H1 (cell line): ENCODE measurements at regions not wholly inside any gene's neighbourhood (a gene's known extent, or its start where the extent isn't known, plus 50 kb on each side); places are given as distances from the start of the nearest gene placed in this dataset.

Experiments used
- CTCF ChIA-PET: fragments of 300-600 bp; sonication (Branson Sonifier 250); formaldehyde crosslinking; loops from one replicate; lab custom pipeline; 2021; ENCODE audit not compliant: partially characterized antibody; lab: Charles Lee
- POLR2A ChIA-PET: fragments of 300-600 bp; sonication (Branson Sonifier 250); formaldehyde crosslinking; loops from one replicate; lab custom pipeline; 2021; ENCODE audit warnings: inconsistent platforms; ENCODE audit not compliant: partially characterized antibody; lab: Charles Lee
- DNase-seq, 2 experiments: peaks; one replicate each; pipeline versions ENCODE4 v3.0.0 to v3.0.0-alpha.2; 2010 to 2022; ENCODE audit warnings: low spot score in 2 of 2, low read depth in 1 of 2, mixed read lengths in 1 of 2
- FAIRE-seq: peaks from 2 replicates; lab custom pipeline; 2011; peaks lifted over from hg19 to GRCh38; lab: Jason Lieb, UNC
- H2AFZ ChIP-seq: 2 replicates; pipeline ENCODE4 v1.8.1; 2012; ENCODE audit warnings: low read length, inconsistent platforms
- H2AK5ac ChIP-seq: 2 replicates; pipeline ENCODE4 v1.6.1; 2013; ENCODE audit warnings: low read depth, low read length
- H2BK120ac ChIP-seq: replicated peaks from 2 replicates; pipeline ENCODE3; 2013; ENCODE audit warnings: low read depth, low read length, inconsistent platforms
- H2BK12ac ChIP-seq: 2 replicates; pipeline ENCODE4 v1.6.1; 2013; ENCODE audit warnings: low read depth, low read length
- H2BK15ac ChIP-seq: 2 replicates; pipeline ENCODE4 v1.6.1; 2013; ENCODE audit warnings: low read length
- H2BK20ac ChIP-seq: 2 replicates; pipeline ENCODE4 v1.6.1; 2013; ENCODE audit warnings: low read length
- H2BK5ac ChIP-seq: 2 replicates; pipeline ENCODE4 v1.6.1; 2013; ENCODE audit warnings: low read depth, low read length
- H3K14ac ChIP-seq: 2 replicates; pipeline ENCODE4 v1.6.1; 2013; ENCODE audit warnings: inconsistent platforms; ENCODE audit not compliant: insufficient read length
- H3K18ac ChIP-seq: 2 replicates; pipeline ENCODE4 v1.6.1; 2013; ENCODE audit warnings: low read length; ENCODE audit errors: extremely low read depth
- H3K23ac ChIP-seq: 2 replicates; pipeline ENCODE4 v1.6.1; 2013; ENCODE audit warnings: inconsistent platforms; ENCODE audit not compliant: insufficient read length
- H3K23me2 ChIP-seq: 2 replicates; pipeline ENCODE4 v1.6.1; 2013; ENCODE audit warnings: low read depth, low read length
- H3K27ac ChIP-seq: 2 replicates; pipeline ENCODE4 v1.6.1; 2011; ENCODE audit warnings: low read depth, low read length, inconsistent platforms
- H3K27me3 ChIP-seq, 4 experiments: replicated peaks in 1 of 4; 1 replicate in 1 of 4; 2 replicates in 3 of 4; pipeline versions ENCODE4 v1.6.1 to v1.8.1; 2011 to 2013; ENCODE audit warnings: low read length in 3 of 4, mild to moderate bottlenecking in 3 of 4, inconsistent platforms in 2 of 4, mixed read lengths in 2 of 4, moderate library complexity in 1 of 4; ENCODE audit not compliant: control insufficient read depth in 3 of 4, insufficient read depth in 3 of 4; ENCODE audit errors: extremely low read depth in 1 of 4
- H3K36me3 ChIP-seq, 4 experiments: 2 replicates each; pipeline versions ENCODE4 v1.6.1 to v1.8.1; 2011 to 2013; ENCODE audit warnings: mild to moderate bottlenecking in 4 of 4, low read length in 3 of 4, moderate library complexity in 2 of 4, control low read depth in 1 of 4, inconsistent platforms in 1 of 4; ENCODE audit not compliant: insufficient read depth in 4 of 4, control insufficient read depth in 2 of 4
- H3K4ac ChIP-seq: replicated peaks from 2 replicates; pipeline ENCODE3; 2013; ENCODE audit warnings: low read length, low read depth, mixed read lengths, inconsistent platforms; ENCODE audit not compliant: insufficient read length
- H3K4me1 ChIP-seq, 4 experiments: replicated peaks in 1 of 4; 1 replicate in 1 of 4; 2 replicates in 3 of 4; pipeline versions ENCODE4 v1.6.1 to v1.8.1; 2011 to 2013; ENCODE audit warnings: low read length in 3 of 4, inconsistent platforms in 2 of 4, mixed read lengths in 1 of 4; ENCODE audit not compliant: insufficient read depth in 4 of 4, control insufficient read depth in 3 of 4
- H3K4me2 ChIP-seq, 2 experiments: 2 replicates each; pipeline versions ENCODE4 v1.6.1 to v1.8.1; 2011 to 2013; ENCODE audit warnings: low read depth in 2 of 2, low read length in 2 of 2, control low read depth in 1 of 2, inconsistent platforms in 1 of 2, mild to moderate bottlenecking in 1 of 2; ENCODE audit not compliant: insufficient read depth in 1 of 2
- H3K4me3 ChIP-seq, 4 experiments: fragments of 200-600, 300-600 bp in 1 of 4; sonication (generic), shearing (Covaris generic), sonication (Bioruptor Twin) in 1 of 4; 2 replicates each; pipeline versions ENCODE4 v1.5.1 to v1.8.1; 2011 to 2016; ENCODE audit warnings: low read length in 4 of 4, low read depth in 3 of 4, control low read depth in 2 of 4, inconsistent platforms in 2 of 4, mild to moderate bottlenecking in 2 of 4, mixed read lengths in 1 of 4, moderate library complexity in 1 of 4; ENCODE audit not compliant: insufficient read depth in 2 of 4; ENCODE audit errors: extremely low read depth in 1 of 4
- H3K56ac ChIP-seq: replicated peaks from 2 replicates; pipeline ENCODE3; 2013; ENCODE audit warnings: low read depth, mild to moderate bottlenecking, mixed read lengths, low read length, inconsistent platforms; ENCODE audit not compliant: insufficient read length
- H3K79me1 ChIP-seq: 2 replicates; pipeline ENCODE4 v1.6.1; 2013; ENCODE audit warnings: low read depth, low read length, control low read depth
- H3K79me2 ChIP-seq, 2 experiments: 2 replicates each; pipeline versions ENCODE4 v1.6.1 to v1.8.1; 2012 to 2013; ENCODE audit warnings: low read length in 2 of 2, mild to moderate bottlenecking in 2 of 2, inconsistent platforms in 1 of 2; ENCODE audit not compliant: insufficient read depth in 2 of 2, control insufficient read depth in 1 of 2
- H3K9ac ChIP-seq, 4 experiments: replicated peaks in 1 of 4; 1 replicate in 1 of 4; 2 replicates in 3 of 4; pipeline versions ENCODE4 v1.6.1 to v1.8.1; 2011 to 2013; ENCODE audit warnings: low read depth in 3 of 4, low read length in 3 of 4, control low read depth in 2 of 4, mild to moderate bottlenecking in 2 of 4, moderate library complexity in 2 of 4, inconsistent platforms in 1 of 4; ENCODE audit errors: extremely low read depth in 1 of 4
- H3K9me3 ChIP-seq, 2 experiments: 2 replicates each; pipeline versions ENCODE4 v1.6.1 to v1.8.1; 2012 to 2013; ENCODE audit warnings: mild to moderate bottlenecking in 2 of 2, moderate library complexity in 2 of 2, control low read depth in 1 of 2, inconsistent platforms in 1 of 2, low read depth in 1 of 2, low read length in 1 of 2, mixed read lengths in 1 of 2; ENCODE audit not compliant: insufficient read depth in 2 of 2
- H4K20me1 ChIP-seq, 2 experiments: replicated peaks in 1 of 2; 2 replicates each; pipeline versions ENCODE3 to v1.8.1; 2011 to 2013; ENCODE audit warnings: inconsistent platforms in 2 of 2, low read length in 2 of 2, mild to moderate bottlenecking in 1 of 2; ENCODE audit not compliant: insufficient read depth in 2 of 2, control insufficient read depth in 1 of 2
- H4K5ac ChIP-seq: 2 replicates; pipeline ENCODE4 v1.6.1; 2013; ENCODE audit warnings: low read length, low read depth, mixed read lengths, inconsistent platforms; ENCODE audit not compliant: insufficient read length
- H4K8ac ChIP-seq: 2 replicates; pipeline ENCODE4 v1.8.0; 2013; ENCODE audit warnings: mild to moderate bottlenecking, moderate library complexity, low read length, inconsistent platforms; ENCODE audit not compliant: insufficient read depth; ENCODE audit errors: extremely low read depth
- H4K91ac ChIP-seq: replicated peaks from 2 replicates; pipeline ENCODE3; 2013; ENCODE audit warnings: low read length, mixed read lengths, inconsistent platforms; ENCODE audit not compliant: insufficient read length
- ATF2 ChIP-seq: IDR thresholded peaks from 2 replicates; pipeline ENCODE4 v1.6.1; 2012; ENCODE audit warnings: low read length, inconsistent platforms
- EGR1 ChIP-seq: IDR thresholded peaks from 2 replicates; pipeline ENCODE4 v1.6.1; 2011; ENCODE audit warnings: low read depth, low read length, borderline replicate concordance
- HDAC2 ChIP-seq, 2 experiments: fragments of 300-600 bp in 1 of 2; sonication (generic) in 1 of 2; IDR thresholded peaks; 2 replicates each; pipeline ENCODE4 v1.6.1; 2011 to 2012; ENCODE audit warnings: low read depth in 2 of 2, low read length in 2 of 2, mild to moderate bottlenecking in 2 of 2, moderate library complexity in 2 of 2, borderline replicate concordance in 1 of 2, inconsistent platforms in 1 of 2
- KDM4A ChIP-seq: IDR thresholded peaks from one replicate; pipeline ENCODE4 v1.7.1; 2012; ENCODE audit warnings: low read depth, mild to moderate bottlenecking, moderate library complexity, low read length, inconsistent platforms; ENCODE audit not compliant: severe bottlenecking
- KDM5A ChIP-seq: fragments of 200-600 bp; IDR thresholded peaks from 2 replicates; pipeline ENCODE4 v1.7.1; 2012; ENCODE audit warnings: mild to moderate bottlenecking, low read length, inconsistent platforms, mixed read lengths
- RFX5 ChIP-seq: IDR thresholded peaks from 2 replicates; pipeline ENCODE4 v1.6.1; 2011; ENCODE audit warnings: low read depth, low read length, improper control_type of control experiment, borderline replicate concordance
- RXRA ChIP-seq: IDR thresholded peaks from 2 replicates; pipeline ENCODE4 v1.6.1; 2011; ENCODE audit warnings: low read depth, mild to moderate bottlenecking, low read length, moderate library complexity; ENCODE audit not compliant: insufficient read depth
- SIX5 ChIP-seq: IDR thresholded peaks from 2 replicates; pipeline ENCODE4 v1.6.1; 2011; ENCODE audit warnings: mild to moderate bottlenecking, low read depth, low read length
- SP2 ChIP-seq: IDR thresholded peaks from 2 replicates; pipeline ENCODE4 v1.6.1; 2012; ENCODE audit warnings: mild to moderate bottlenecking, low read length, inconsistent platforms
- SP4 ChIP-seq: IDR thresholded peaks from 2 replicates; pipeline ENCODE4 v1.6.1; 2012; ENCODE audit warnings: low read length, inconsistent platforms
- SRF ChIP-seq: IDR thresholded peaks from 2 replicates; pipeline ENCODE4 v1.6.1; 2011; ENCODE audit warnings: mild to moderate bottlenecking, low read depth, low read length, moderate library complexity
- TAF1 ChIP-seq: IDR thresholded peaks from 2 replicates; pipeline ENCODE4 v1.6.1; 2011; ENCODE audit warnings: mild to moderate bottlenecking, low read depth, low read length
- WGBS, 2 experiments: shearing (Covaris generic) in 1 of 2; methylation state at CpG; one replicate each; pipeline versions ENCODE4 v1.1.6 to v1.1.7; 2013 to 2015; ENCODE audit warnings: low lambda C conversion rate in 2 of 2, mixed read lengths in 2 of 2, inconsistent platforms in 1 of 2, low coverage in 1 of 2, missing lambda C conversion rate in 1 of 2; ENCODE audit not compliant: insufficient replicate concordance in 2 of 2, insufficient coverage in 1 of 2, insufficient read length in 1 of 2; ENCODE audit errors: extremely low coverage in 1 of 2, missing lambda C conversion rate in 1 of 2; 5-methylcytosine and 5-hydroxymethylcytosine counted together

- Histone ChIP-seq H3K18ac (no peak overlapping the region), H2BK5ac (no peak overlapping the region), H3K79me1 (no peaks in the 10 kb centered on the region), H3K9me3 (no peaks in the 10 kb centered on the region), H2BK20ac (no peak overlapping the region), H3K23ac (no peak overlapping the region), H3K14ac (no peak overlapping the region), H3K36me3 (no peaks in the 10 kb centered on the region), H4K91ac (no peak overlapping the region), H3K27ac (no peak overlapping the region), H4K5ac (no peak overlapping the region), H3K4me1 (no peaks in the 10 kb centered on the region; a peak in 2 of 7 replicates), H3K79me2 (no peaks in the 10 kb centered on the region), H4K8ac (no peak overlapping the region), H3K9ac (no peak overlapping the region), H2BK15ac (no peak overlapping the region), H3K23me2 (no peaks in the 10 kb centered on the region), H2AK5ac (no peak overlapping the region), H2BK120ac (no peak overlapping the region), H2AFZ (no peak overlapping the region), H3K27me3 (no peaks in the 10 kb centered on the region), H3K4me3 (no peak overlapping the region), H2BK12ac (no peak overlapping the region), H4K20me1 (no peaks in the 10 kb centered on the region), H3K4ac (no peak overlapping the region), H3K56ac (no peak overlapping the region), H3K4me2 (no peak overlapping the region)
- ChIA-PET CTCF (interaction anchor here (1.0 to 1.6 kb wide), 3 partner anchors 13 to 65 kb away, joined by 3 to 5 read pairs (median 3); no protein-coding TSS in a partner anchor), POLR2A (no interaction called here)
- DNase-seq, result no peak
- peak; percentile 19 for FAIRE-seq
- 92% methylated on average over 8 of the region's 8 CpGs; no CpG with 5 or more reads in 1 of the 2 experiments for WGBS, 2 experiments
- TF ChIP-seq SP4 (no peak), RXRA (no peak), HDAC2 (IDR thresholded peaks at IDR 0.05; ENCODE audit: borderline replicate concordance in 1 of 2, low read depth in 2 of 2, low read length in 2 of 2) (no peak), EGR1 (no peak), SIX5 (no peak), SRF (no peak), ATF2 (no peak), RFX5 (no peak), TAF1 (no peak), SP2 (no peak), KDM5A (no peak), KDM4A (no peak)
Observed at GRCh38 chr7:25456467-25457171, 228.3 kb upstream of the NPVF start.
